GM23338 (cell line): ENCODE measurements at regions not wholly inside any gene's neighbourhood (a gene's known extent, or its start where the extent isn't known, plus 50 kb on each side); places are given as distances from the start of the nearest gene placed in this dataset.
A peak's percentile ranks its signal among the peaks of the same experiment; 100 is the strongest.

Source experiments
- ATAC-seq: fragments of 200-7000 bp; cut with Tn5 transposase; 3 replicates; pipeline ENCODE4 v1.9.1; 2020
- DNase-seq: peaks from one replicate; pipeline ENCODE4 v3.0.0-alpha.2; 2015; ENCODE audit warnings: low spot score
- H2AFZ ChIP-seq: fragments of 200-600 bp; sonication (generic); 2 replicates; pipeline ENCODE4 v1.8.0; 2016; ENCODE audit warnings: antibody characterized with exemption, mild to moderate bottlenecking, moderate library complexity
- H3F3A ChIP-seq: fragments of 200-600 bp; sonication (generic); replicated peaks from 2 replicates; pipeline ENCODE4 v1.8.0; 2017; ENCODE audit warnings: antibody characterized with exemption, mixed run types, low read depth
- H3K27ac ChIP-seq: fragments of 200-600 bp; sonication (generic); 2 replicates; pipeline ENCODE4 v1.6.1; 2016; ENCODE audit warnings: low read depth
- H3K27me3 ChIP-seq: fragments of 200-600 bp; sonication (generic); 2 replicates; pipeline ENCODE4 v1.8.0; 2016; ENCODE audit warnings: mild to moderate bottlenecking, mixed run types, moderate library complexity; ENCODE audit not compliant: insufficient read depth
- H3K36me3 ChIP-seq: fragments of 200-600 bp; sonication (generic); 2 replicates; pipeline ENCODE4 v1.8.0; 2016; ENCODE audit warnings: mild to moderate bottlenecking; ENCODE audit not compliant: insufficient read depth
- H3K4me1 ChIP-seq: fragments of 200-600 bp; sonication (generic); 2 replicates; pipeline ENCODE4 v1.8.0; 2016; ENCODE audit warnings: mild to moderate bottlenecking, moderate library complexity; ENCODE audit not compliant: insufficient read depth
- H3K4me2 ChIP-seq: fragments of 200-600 bp; sonication (generic); 2 replicates; pipeline ENCODE4 v1.7.1; 2017; ENCODE audit warnings: mixed run types
- H3K4me3 ChIP-seq: fragments of 200-600 bp; sonication (generic); 2 replicates; pipeline ENCODE4 v1.6.1; 2016; ENCODE audit warnings: mixed run types
- H3K79me2 ChIP-seq: fragments of 200-600 bp; sonication (generic); replicated peaks from 2 replicates; pipeline ENCODE4 v1.8.0; 2017; ENCODE audit warnings: mild to moderate bottlenecking; ENCODE audit not compliant: insufficient read depth
- H3K9me2 ChIP-seq: fragments of 200-600 bp; sonication (generic); 2 replicates; pipeline ENCODE4 v1.8.0; 2017; ENCODE audit not compliant: insufficient read depth
- H4K20me1 ChIP-seq: fragments of 200-600 bp; sonication (generic); replicated peaks from 2 replicates; pipeline ENCODE4 v1.8.0; 2017; ENCODE audit warnings: mild to moderate bottlenecking; ENCODE audit not compliant: insufficient read depth
- H3K27ac Mint-ChIP-seq: 2 replicates; pipeline ENCODE4 v1.8.0; 2020; ENCODE audit warnings: inconsistent platforms, mild to moderate bottlenecking, moderate library complexity, mixed read lengths
- H3K27me3 Mint-ChIP-seq: 3 replicates; pipeline ENCODE4 v1.8.0; 2022; ENCODE audit warnings: low read depth, mild to moderate bottlenecking, moderate library complexity, mixed read lengths, inconsistent platforms; ENCODE audit not compliant: insufficient read depth, poor library complexity
- H3K36me3 Mint-ChIP-seq: 3 replicates; pipeline ENCODE4 v1.8.0; 2021; ENCODE audit warnings: low read depth, mild to moderate bottlenecking, inconsistent platforms, moderate library complexity, mixed read lengths
- H3K4me1 Mint-ChIP-seq: 3 replicates; pipeline ENCODE4 v1.8.0; 2020; ENCODE audit warnings: mild to moderate bottlenecking, inconsistent platforms, mixed read lengths
- H3K4me3 Mint-ChIP-seq: 3 replicates; pipeline ENCODE4 v1.8.0; 2021; ENCODE audit warnings: moderate library complexity, mild to moderate bottlenecking, inconsistent platforms, mixed read lengths
- H3K9me3 Mint-ChIP-seq: 3 replicates; pipeline ENCODE4 v1.8.0; 2020; ENCODE audit warnings: moderate library complexity, mild to moderate bottlenecking, inconsistent platforms, mixed read lengths
- CREB1 ChIP-seq: fragments of 250-450 bp; sonication (Bioruptor Pico); IDR thresholded peaks from 2 replicates; pipeline ENCODE4 v1.5.0; 2020; ENCODE audit warnings: low read depth, mild to moderate bottlenecking, moderate library complexity
- CTCF ChIP-seq, 2 experiments: fragments of 200-600 bp in 1 of 2; sonication (generic) in 1 of 2; conservative IDR thresholded peaks; 2 replicates each; pipeline versions ENCODE4 v1.5.1 to v1.6.1; 2016 to 2017; ENCODE audit warnings: antibody characterized with exemption in 2 of 2, low read depth in 2 of 2, mild to moderate bottlenecking in 2 of 2, moderate library complexity in 1 of 2
- ETS1 ChIP-seq: IDR thresholded peaks from 2 replicates; pipeline ENCODE4 v1.6.1; 2016; ENCODE audit warnings: antibody characterized with exemption
- EZH2phosphoT487 ChIP-seq: fragments of 200-600 bp; sonication (generic); IDR thresholded peaks from one replicate; pipeline ENCODE4 v1.8.1; 2018; ENCODE audit warnings: antibody characterized with exemption; ENCODE audit not compliant: unreplicated experiment
- JUNB ChIP-seq: IDR thresholded peaks from one replicate; pipeline ENCODE4 v1.6.1; 2016; ENCODE audit warnings: antibody characterized with exemption; ENCODE audit not compliant: unreplicated experiment
- NANOG ChIP-seq: IDR thresholded peaks from 2 replicates; pipeline ENCODE4 v1.6.1; 2016; ENCODE audit warnings: antibody characterized with exemption, borderline replicate concordance
- REST ChIP-seq: IDR thresholded peaks from one replicate; pipeline ENCODE4 v1.6.1; 2018; ENCODE audit warnings: antibody characterized with exemption; ENCODE audit not compliant: unreplicated experiment
- STAT1 ChIP-seq: IDR thresholded peaks from one replicate; pipeline ENCODE4 v1.6.1; 2016; ENCODE audit warnings: antibody characterized with exemption; ENCODE audit not compliant: unreplicated experiment
- ZNF462 ChIP-seq: fragments of 250-450 bp; sonication (Bioruptor Pico); IDR thresholded peaks from 2 replicates; pipeline ENCODE4 v1.5.0; 2020; ENCODE audit warnings: mild to moderate bottlenecking, moderate library complexity

GRCh38 chr4:142960867-142961644 lies 115.0 kb upstream of the INPP4B start (continued):
- no peak for TF ChIP-seq ZNF462
- TF ChIP-seq CREB1: no peak
- TF ChIP-seq CTCF (conservative IDR thresholded peaks at IDR 0.05; ENCODE audit: low read depth in 2 of 2): no peak
- TF ChIP-seq JUNB: no peak
- no peak for TF ChIP-seq EZH2phosphoT487
- no peak for TF ChIP-seq NANOG
- no peak for TF ChIP-seq STAT1

GRCh38 chr4:142961866-142962265 lies 115.8 kb upstream of the INPP4B start:
- Histone ChIP-seq H3K27ac (no peak overlapping the region), H3F3A (no peaks in the 10 kb centered on the region), H3K27me3 (no peaks in the 10 kb centered on the region), H3K4me3 (no peak overlapping the region), H3K4me1 (no peaks in the 10 kb centered on the region), H3K79me2 (no peaks in the 10 kb centered on the region), H3K9me2 (no peaks in the 10 kb centered on the region), H3K4me2 (no peak overlapping the region), H2AFZ (peak overlapping the region; percentile 70; the same call in 1 of the 2 replicates), H4K20me1 (no peaks in the 10 kb centered on the region), H3K36me3 (no peaks in the 10 kb centered on the region)
- Mint-ChIP-seq H3K36me3 (peaks cover 13% of the 10 kb centered on the region), H3K27me3 (peaks cover 1% of the 10 kb centered on the region), H3K4me3 (no peak overlapping the region), H3K27ac (no peak overlapping the region), H3K9me3 (peaks cover 17% of the 10 kb centered on the region), H3K4me1 (peaks cover 17% of the 10 kb centered on the region)
- DNase-seq: no peak
- ATAC-seq: peak; percentile 32; the same call in 1 of the 3 replicates
- TF ChIP-seq CTCF (conservative IDR thresholded peaks at IDR 0.05; ENCODE audit: low read depth in 2 of 2) (no peak), CREB1 (no peak), REST (no peak), ETS1 (no peak)
